ENCODE measurements at regions not wholly inside any gene's neighbourhood (a gene's known extent, or its start where the extent isn't known, plus 50 kb on each side); places are given as distances from the start of the nearest gene placed in this dataset.

GRCh38 chr2:88283886-88284592 is 113.9 kb downstream of the THNSL2 start:
- no peak for TF ChIP-seq EZH2 (IDR thresholded peaks at IDR 0.05; ENCODE audit: borderline replicate concordance, insufficient read depth, low read length, poor library complexity, severe bottlenecking)
- H3F3A ChIP-seq (ENCODE audit: insufficient read depth, low read length, poor library complexity, severe bottlenecking) = no peaks in the 10 kb centered on the region
- no peaks in the 10 kb centered on the region for H3K36me3 ChIP-seq (ENCODE audit: insufficient read depth, low read length)
- no peak overlapping the region for H2AFZ ChIP-seq (ENCODE audit: low read depth, low read length)
- no peak overlapping the region for H3K4me3 ChIP-seq (ENCODE audit: low read length)
- no peaks in the 10 kb centered on the region for H3K79me2 ChIP-seq (replicated peaks; ENCODE audit: insufficient read depth, low read length)
- no peak overlapping the region for H3K4me2 ChIP-seq (ENCODE audit: low read length)
- no peaks in the 10 kb centered on the region for H4K20me1 ChIP-seq (ENCODE audit: insufficient read depth)
- H3K27me3 ChIP-seq (ENCODE audit: insufficient read depth, low read depth, low read length) = no peaks in the 10 kb centered on the region
- H3K9me2 ChIP-seq (ENCODE audit: insufficient read depth, low read length) = no peaks in the 10 kb centered on the region
- no peak overlapping the region for H3K9ac ChIP-seq (ENCODE audit: low read length)
- H3K27ac ChIP-seq (ENCODE audit: low read length) = no peak overlapping the region
- no peaks in the 10 kb centered on the region for H3K9me3 ChIP-seq (ENCODE audit: low read length)

DNA sequence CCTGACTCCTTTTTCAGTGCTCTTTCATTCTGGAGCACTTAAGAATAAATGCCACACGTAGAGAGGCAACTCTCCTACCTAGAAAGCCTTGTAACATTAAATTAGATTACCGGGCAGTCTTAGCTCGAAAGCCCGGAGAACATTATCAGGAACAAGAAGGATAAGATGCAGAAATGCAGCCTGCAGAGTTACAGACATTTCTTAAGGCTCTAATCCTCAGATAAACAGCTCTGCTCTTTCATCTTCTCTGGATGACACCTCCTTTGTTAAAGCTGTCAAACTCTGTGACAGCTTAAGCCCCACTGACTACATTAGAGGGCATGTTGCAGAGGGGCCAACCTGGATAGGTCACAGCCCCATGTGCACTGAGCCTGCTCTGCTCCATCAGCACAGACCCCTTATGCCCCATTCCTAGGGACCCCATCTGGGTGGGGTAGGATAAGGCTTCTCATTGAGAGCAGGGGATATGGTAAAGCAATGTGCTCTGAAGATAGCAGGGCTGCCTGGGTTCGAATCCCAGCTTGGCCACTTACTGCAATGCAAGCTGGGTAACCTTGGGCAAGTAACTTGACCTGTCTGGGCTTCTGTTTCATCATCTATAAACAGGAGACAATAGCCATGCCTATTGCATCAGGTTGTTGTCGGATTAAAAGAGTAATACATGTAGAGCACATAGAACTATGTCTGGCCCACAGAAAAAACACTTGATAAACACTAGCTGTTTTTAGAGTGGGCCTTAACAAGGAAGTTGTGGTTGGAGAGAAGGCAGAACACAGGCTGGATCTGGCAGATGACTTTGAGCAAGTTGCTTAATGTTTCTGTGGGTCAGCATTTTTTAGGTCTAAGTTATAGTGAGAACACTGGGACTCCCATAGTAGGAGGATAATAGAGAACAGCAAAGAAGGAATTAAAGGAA is 111.4 kb downstream of the THNSL2 start:
- no peaks in the 10 kb centered on the region for H3K9me3 ChIP-seq (ENCODE audit: low read length)
- TF ChIP-seq POLR2AphosphoS5 (IDR thresholded peaks at IDR 0.05) (no peak), EZH2 (IDR thresholded peaks at IDR 0.05; ENCODE audit: borderline replicate concordance, insufficient read depth, low read length, poor library complexity, severe bottlenecking) (no peak), EP300 (conservative IDR thresholded peaks at IDR 0.05; ENCODE audit: poor library complexity, severe bottlenecking) (peak; percentile 64)
- H3K9me2 ChIP-seq (ENCODE audit: insufficient read depth, low read length) = no peaks in the 10 kb centered on the region
- H2AFZ ChIP-seq (ENCODE audit: low read depth, low read length) = no peak overlapping the region
- no peaks in the 10 kb centered on the region for H3F3A ChIP-seq (ENCODE audit: insufficient read depth, low read length, poor library complexity, severe bottlenecking)
- no peak overlapping the region for H3K27ac ChIP-seq (ENCODE audit: low read length)
- H3K36me3 ChIP-seq (ENCODE audit: insufficient read depth, low read length) = no peaks in the 10 kb centered on the region
- H3K4me2 ChIP-seq (ENCODE audit: low read length) = no peak overlapping the region
- no peak overlapping the region for H3K4me3 ChIP-seq (ENCODE audit: low read length)
- no peaks in the 10 kb centered on the region for H3K27me3 ChIP-seq (ENCODE audit: insufficient read depth, low read depth, low read length)
- no peaks in the 10 kb centered on the region for H4K20me1 ChIP-seq (ENCODE audit: insufficient read depth)
- no peaks in the 10 kb centered on the region for H3K79me2 ChIP-seq (replicated peaks; ENCODE audit: insufficient read depth, low read length)
- no peak overlapping the region for H3K9ac ChIP-seq (ENCODE audit: low read length)

- no peaks in the 10 kb centered on the region for H3K9me2 ChIP-seq (ENCODE audit: insufficient read depth, low read length)
- H3K27me3 ChIP-seq (ENCODE audit: insufficient read depth, low read depth, low read length) = no peaks in the 10 kb centered on the region
- no peak overlapping the region for H3K27ac ChIP-seq (ENCODE audit: low read length)
- H3F3A ChIP-seq (ENCODE audit: insufficient read depth, low read length, poor library complexity, severe bottlenecking) = no peaks in the 10 kb centered on the region
- H3K36me3 ChIP-seq (ENCODE audit: insufficient read depth, low read length) = no peaks in the 10 kb centered on the region
- no peaks in the 10 kb centered on the region for H4K20me1 ChIP-seq (ENCODE audit: insufficient read depth)
- no peak overlapping the region for H3K4me2 ChIP-seq (ENCODE audit: low read length)
- H3K9me3 ChIP-seq (ENCODE audit: low read length) = peaks cover 6% of the 10 kb centered on the region
- no peak overlapping the region for H3K4me3 ChIP-seq (ENCODE audit: low read length)
- TF ChIP-seq, protein P1, sequence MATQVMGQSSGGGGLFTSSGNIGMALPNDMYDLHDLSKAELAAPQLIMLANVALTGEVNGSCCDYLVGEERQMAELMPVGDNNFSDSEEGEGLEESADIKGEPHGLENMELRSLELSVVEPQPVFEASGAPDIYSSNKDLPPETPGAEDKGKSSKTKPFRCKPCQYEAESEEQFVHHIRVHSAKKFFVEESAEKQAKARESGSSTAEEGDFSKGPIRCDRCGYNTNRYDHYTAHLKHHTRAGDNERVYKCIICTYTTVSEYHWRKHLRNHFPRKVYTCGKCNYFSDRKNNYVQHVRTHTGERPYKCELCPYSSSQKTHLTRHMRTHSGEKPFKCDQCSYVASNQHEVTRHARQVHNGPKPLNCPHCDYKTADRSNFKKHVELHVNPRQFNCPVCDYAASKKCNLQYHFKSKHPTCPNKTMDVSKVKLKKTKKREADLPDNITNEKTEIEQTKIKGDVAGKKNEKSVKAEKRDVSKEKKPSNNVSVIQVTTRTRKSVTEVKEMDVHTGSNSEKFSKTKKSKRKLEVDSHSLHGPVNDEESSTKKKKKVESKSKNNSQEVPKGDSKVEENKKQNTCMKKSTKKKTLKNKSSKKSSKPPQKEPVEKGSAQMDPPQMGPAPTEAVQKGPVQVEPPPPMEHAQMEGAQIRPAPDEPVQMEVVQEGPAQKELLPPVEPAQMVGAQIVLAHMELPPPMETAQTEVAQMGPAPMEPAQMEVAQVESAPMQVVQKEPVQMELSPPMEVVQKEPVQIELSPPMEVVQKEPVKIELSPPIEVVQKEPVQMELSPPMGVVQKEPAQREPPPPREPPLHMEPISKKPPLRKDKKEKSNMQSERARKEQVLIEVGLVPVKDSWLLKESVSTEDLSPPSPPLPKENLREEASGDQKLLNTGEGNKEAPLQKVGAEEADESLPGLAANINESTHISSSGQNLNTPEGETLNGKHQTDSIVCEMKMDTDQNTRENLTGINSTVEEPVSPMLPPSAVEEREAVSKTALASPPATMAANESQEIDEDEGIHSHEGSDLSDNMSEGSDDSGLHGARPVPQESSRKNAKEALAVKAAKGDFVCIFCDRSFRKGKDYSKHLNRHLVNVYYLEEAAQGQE (IDR thresholded peaks at IDR 0.05; ENCODE audit: borderline replicate concordance) = no peak
- TF ChIP-seq RAD21 (conservative IDR thresholded peaks at IDR 0.05) (no peak), SMC3 (conservative IDR thresholded peaks at IDR 0.05; ENCODE audit: poor library complexity) (no peak), MXI1 (conservative IDR thresholded peaks at IDR 0.05; ENCODE audit: poor library complexity, severe bottlenecking) (no peak), POLR2AphosphoS5 (IDR thresholded peaks at IDR 0.05) (no peak), CTCF (IDR thresholded peaks at IDR 0.05; ENCODE audit: poor library complexity, severe bottlenecking) (no peak), TAF1 (IDR thresholded peaks at IDR 0.05; ENCODE audit: low read depth) (no peak), EP300 (conservative IDR thresholded peaks at IDR 0.05; ENCODE audit: poor library complexity, severe bottlenecking) (no peak), EZH2 (IDR thresholded peaks at IDR 0.05; ENCODE audit: borderline replicate concordance, insufficient read depth, low read length, poor library complexity, severe bottlenecking) (no peak)
- no peak overlapping the region for H2AFZ ChIP-seq (ENCODE audit: low read depth, low read length)
- no peaks in the 10 kb centered on the region for H3K79me2 ChIP-seq (replicated peaks; ENCODE audit: insufficient read depth, low read length)
- H3K9ac ChIP-seq (ENCODE audit: low read length) = no peak overlapping the region
Measured at GRCh38 chr2:88269836-88270235, 99.7 kb downstream of the THNSL2 start.
